DMS 273 (cell line): ENCODE measurements at regions not wholly inside any gene's neighbourhood (a gene's known extent, or its start where the extent isn't known, plus 50 kb on each side); places are given as distances from the start of the nearest gene placed in this dataset.
A peak's percentile ranks its signal among the peaks of the same experiment; 100 is the strongest.
"Not testable (repeated sequence)": the region's sequence is repeated elsewhere in the genome, so short reads cannot be mapped to it uniquely, and the experiment has no call there.

Experiments
- DNase-seq: peaks from one replicate; lab custom pipeline; 2025; ENCODE audit not compliant: unreplicated experiment; lab: John Stamatoyannopoulos, UW

DNA sequence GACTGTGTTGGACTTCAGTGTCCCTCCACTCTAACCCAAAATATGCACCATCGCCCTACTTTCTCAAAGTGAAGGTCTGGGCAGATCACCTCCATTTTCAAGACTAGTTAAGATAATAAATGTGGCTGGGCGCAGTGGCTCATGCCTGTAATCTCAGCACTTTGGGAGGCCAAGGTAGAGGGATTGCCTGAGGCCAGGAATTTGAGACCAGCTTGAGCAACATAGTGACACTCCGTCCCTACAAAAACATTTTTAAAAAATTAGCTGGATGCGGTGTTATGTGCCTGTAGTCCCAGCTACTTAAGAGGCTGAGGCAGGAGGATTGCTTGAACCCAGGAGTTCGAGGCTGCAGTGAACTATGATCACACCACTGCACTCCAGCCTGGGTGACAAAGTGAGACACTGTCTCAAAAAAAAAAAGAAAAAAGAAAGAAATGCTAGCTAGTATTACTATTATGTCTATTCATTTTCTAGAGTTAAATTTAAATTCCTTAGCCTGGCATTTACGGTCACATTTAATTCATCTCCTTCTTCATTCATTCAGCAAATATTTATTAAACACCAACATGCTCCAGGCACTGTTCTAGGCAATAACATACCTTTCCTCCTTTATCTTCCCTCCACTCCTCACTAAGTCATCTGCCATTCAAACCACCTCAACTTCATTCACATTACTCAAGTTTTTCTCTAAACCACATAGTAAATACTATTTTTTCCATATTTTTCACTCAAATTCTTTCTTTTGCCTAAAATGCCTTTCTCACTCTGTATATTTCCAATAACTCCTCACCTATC lies 96.1 kb upstream of the XYLT1 start:
- DNase-seq: no peak

DNA sequence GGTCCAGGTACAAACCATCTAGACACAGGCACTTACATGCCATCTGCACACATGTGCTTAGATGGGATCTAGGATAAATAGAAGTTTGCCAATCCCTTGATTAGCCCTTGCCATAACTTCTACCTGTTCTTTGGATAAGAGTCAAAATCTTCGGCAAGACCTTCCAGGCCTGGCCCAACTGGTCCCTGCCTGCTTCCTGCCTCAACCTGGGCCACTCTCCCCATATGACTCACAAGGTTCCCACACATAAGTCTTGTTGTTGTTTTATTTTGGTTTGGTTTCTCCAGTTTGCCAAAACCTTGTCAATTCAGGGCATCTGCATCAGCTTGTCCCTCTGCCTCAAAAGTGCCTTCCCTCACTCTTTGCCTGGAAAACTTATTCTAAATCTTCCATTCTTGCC lies 95.3 kb upstream of the XYLT1 start:
- DNase-seq: no peak

DNA sequence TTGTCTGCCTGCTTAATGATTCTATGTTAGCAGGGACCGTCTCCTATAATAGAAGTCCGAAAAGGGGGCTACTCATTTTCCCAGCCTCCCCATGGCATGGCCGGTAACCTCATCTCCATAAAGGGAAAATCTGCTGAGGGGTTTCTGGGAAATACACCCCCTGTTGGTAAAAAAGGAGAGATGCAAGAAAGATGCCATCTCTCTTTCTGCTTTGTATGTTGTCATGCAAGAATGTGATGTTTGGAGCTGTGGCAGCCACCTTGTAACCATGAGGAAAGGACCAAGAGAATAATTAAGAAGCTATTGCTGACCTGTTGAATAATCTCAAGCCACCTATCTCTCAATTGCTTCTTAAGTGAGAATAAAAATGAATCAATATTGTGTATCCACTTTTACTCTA lies 94.8 kb upstream of the XYLT1 start:
- no peak for DNase-seq

DNA sequence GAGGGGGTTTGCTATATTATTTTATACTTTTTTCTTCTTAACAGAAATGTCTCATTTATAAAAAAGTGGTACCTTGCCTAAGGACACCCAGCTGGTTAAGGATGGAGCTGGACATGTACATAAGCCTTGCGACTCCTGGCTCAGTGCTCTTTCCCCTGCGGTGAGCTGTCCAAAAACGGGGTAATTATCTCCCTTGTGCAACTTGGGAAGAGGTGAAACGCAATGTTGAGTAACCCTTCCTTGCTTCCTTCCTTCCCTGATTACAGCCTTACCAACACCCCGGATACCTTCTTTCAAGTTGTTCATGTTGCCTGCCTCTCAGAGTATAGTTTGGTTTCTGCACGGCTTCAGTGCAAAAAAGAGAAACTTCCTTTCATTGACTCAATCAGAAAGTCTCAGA lies 94.1 kb upstream of the XYLT1 start:
- no peak for DNase-seq

DNA sequence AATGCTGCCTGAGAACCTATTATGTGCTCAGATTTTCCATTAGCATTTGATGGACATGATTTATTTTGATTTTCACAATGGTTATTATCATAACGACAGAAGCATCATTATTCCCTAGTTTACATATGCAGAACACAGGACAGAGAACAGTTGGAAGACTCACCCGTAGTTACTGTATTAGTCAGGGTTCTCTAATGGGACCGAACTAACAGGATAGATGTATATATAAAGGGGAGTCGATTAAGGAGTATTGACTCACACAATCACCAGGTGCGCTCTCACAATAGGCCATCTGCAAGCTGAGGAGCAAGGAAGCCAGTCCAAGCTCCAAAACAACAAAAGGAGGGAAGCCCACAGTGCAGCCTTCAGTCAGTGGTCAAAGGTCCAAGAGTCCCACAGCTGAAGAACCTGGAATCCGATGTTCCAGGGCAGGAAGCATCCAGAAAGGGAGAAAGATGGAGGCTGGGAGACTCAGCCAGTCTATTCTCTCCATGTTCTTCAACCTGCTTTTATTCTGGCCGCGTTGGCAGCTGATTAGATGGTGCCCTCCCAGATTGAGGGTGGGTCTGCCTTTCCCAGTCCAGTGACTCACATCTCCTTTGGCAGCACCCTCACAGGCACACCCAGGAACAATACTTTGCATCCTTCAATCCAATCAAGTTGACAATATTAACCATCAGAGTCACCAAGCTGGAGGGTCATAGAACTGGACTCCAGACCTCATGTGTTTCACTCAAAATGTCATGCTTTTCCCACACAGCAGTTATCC lies 92.7 kb upstream of the XYLT1 start:
- DNase-seq: no peak

DNA sequence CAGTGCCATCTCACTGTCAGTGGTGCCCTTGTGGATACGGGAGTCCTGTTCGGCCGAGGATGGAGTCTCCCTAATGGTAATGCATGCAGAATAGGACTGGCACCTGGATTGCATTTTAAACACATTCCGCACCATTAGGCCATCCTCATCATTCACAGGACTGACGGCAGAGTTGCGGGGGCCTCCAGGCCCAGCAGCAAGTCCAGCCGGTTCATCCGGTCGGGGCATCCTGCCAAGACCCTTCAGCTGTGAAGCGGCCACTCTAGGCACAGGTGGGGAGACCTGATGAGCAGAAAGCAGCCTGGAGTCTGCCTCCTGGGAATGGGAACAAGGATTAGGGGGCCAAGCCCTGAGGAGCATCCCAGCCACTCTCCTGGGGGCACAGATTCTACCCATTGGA lies 90.3 kb upstream of the XYLT1 start:
- no peak for DNase-seq

DNA sequence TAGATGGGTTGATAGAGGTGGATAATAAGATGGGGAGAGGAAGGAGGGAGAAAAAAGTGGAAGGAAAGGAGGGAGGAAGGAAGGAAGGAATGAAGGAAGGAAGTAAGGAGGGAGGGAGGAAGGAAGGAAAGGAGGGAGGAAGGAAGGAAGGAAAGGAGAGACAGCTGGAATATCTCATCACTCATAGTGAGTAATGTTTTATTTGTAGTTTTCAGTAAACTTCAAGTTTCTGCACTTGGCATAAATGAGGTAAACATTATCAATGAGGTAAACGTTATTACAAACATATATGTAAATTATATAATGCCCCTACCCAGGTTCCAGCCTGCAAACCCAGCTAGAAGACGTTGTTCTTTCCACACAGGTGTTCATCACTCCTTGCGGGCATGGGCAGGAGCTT lies 89.8 kb upstream of the XYLT1 start:
- no peak for DNase-seq

DNA sequence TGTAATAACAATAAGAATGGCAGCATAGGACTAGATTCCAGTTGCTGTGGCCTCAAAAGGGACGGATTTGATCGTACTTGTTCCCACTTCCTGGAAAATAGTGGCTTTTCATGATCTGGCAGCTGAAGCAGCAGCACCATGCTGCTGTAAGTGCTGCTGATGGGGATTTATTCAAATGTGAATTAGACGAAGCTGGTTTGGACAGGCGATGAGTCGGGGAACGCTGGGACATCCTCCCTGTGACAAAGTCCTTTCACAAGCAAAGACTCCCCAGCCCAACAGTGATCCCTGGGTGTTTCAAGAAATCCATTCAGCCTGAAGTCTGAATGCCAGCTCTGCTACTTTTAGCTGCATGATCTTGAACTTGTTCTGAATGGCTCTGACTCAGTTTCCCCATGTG lies 88.6 kb upstream of the XYLT1 start:
- DNase-seq: no peak

DNA sequence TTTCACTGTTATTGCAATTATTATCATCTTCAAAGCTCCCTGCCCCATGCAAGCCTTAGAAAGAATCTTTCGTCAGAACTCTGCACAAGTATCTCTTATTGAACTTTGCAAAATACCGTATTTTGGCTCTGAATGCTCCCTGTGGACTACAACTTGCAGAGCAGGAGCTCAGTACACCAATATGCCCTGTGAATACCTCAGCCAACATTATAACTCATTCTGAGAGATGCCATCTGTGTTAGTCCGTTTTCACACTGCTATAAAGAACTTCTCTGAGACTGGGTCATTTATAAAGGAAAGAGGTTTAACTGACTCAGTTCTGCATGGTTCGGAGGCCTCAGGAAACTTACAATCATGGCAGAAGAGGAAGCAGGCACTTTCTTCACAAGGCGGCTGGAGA lies 87.2 kb upstream of the XYLT1 start:
- DNase-seq: no peak

DNA sequence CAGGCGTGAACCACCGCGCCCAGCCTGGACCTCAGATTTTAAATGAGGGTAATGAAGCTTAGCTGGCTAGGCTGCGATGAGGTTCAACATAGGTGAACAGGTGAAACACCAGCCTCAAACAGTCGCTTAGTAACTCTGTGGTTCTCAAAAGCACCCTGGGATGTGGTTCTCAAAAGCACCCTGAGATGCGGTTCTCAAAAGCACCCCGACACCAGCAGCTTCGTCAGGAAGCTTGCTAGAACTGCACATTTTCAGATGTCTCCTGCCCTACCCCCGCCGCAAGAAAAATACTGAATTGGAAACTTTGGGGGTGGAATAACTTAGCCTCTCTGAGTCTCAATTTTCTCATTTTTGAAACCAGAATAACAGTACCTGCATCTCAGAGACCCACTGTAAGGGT lies 86.7 kb upstream of the XYLT1 start:
- DNase-seq: no peak

DNA sequence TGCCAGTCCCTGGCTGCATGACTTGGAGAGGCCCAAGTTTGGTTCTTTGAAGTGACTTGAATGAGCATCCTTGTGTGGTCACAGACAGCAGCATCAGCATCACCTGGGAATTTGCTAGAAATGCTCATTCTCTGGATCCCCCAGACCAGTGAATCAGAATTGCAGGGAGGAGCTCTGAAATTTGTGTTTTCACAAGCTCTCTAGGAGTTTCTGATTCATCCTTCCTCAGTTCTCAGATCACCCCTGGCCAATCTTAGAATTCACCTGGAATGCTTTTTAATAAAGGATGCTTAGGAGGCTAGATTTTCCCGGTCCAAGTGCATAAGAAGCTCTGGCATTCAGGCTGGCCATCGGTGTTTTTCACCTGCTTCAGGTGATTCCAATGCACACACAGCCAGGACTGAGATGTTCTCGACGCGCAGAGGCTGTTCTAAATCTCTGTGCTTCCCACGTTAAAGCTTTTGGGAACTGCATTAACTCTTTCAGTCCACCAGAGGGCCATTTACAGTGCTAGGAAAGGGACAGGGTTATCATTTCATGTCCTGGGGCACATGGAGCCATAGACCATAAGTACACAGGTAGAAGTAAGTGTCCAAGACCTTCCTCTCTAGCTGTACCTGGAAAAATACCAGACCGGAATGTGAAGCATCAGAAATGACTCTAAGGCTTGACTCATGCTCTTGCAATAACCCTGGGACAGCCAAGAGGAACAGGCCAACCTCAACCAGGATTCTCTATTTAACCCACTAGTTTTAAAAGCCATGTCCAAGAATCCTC lies 85.7 kb upstream of the XYLT1 start:
- peak; percentile 59 for DNase-seq

DNA sequence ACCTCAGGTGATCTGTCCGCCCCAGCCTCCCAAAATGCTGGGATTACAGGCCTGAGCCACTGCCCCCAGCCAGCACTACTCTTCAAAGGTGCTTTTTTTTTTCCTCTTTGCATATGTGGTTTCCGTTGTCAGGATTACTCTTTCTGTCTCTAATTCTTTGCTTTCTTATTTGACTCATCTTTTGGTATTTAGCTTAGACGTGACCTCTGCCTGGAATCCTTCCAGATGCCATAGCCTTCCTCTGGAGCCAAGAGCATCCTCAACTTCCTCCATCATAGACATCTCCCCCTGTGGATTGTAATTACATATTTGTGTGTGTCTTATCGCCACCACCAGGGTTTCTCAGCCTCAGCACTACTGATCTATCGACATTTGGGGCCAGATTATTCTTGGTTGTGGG lies 84.4 kb upstream of the XYLT1 start:
- DNase-seq: no peak

DNA sequence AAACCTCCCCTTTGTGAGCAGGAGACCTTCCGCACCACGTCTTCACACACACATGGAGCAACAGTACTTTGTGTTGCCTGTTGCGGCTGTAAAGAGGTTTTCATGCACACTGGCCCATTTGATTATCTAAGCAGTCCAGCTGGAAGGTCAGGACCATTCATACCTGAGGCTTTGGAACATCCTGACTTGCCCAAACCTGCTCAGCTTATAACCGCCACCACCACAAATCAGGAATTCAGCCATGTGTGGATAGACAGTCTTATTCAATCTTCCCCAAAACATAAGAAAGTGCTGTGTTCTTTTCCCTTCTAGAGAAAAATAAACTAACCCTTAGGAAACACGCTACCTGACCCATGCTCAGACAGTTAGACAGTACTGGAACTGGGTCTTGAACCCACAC lies 81.6 kb upstream of the XYLT1 start:
- DNase-seq: no peak

DNA sequence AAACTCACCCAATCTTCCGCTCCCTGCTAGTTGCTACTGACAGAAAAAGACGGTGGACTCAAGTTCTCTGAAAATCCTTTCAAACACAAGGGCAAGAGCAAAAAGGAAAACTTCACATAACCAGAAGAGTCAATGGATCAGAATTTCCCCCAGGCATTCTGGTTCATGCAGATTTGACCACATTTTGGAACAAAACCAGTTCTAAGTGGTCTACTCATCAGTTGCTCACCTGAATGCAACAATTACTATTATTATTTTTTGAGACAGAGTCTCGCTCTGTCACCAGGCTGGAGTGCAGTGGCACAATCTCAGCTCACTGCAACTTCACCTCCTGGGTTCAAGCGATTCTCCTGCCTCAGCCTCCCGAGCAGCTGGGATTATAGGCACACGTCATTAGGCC lies 80.9 kb upstream of the XYLT1 start:
- not testable (repeated sequence) for DNase-seq

DNA sequence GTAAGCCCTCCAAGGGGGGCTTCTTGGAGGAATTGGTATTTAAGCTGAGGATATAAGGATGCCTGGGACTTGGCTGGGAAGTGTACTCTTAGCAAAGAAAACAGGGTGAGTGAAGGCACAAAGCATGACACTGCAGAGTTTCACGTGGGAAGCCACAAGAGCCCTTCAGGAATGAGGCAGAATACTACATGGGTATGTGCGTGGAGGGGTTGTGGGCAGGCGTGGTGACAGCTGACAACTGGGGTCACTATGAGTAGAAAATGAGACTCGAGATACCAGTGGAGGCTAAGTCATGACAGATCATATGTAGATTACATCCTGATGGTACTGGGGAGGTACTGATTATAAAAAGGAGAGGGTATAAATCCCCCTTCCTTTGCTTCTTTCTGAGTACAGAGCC lies 78.1 kb upstream of the XYLT1 start:
- DNase-seq: no peak

DNA sequence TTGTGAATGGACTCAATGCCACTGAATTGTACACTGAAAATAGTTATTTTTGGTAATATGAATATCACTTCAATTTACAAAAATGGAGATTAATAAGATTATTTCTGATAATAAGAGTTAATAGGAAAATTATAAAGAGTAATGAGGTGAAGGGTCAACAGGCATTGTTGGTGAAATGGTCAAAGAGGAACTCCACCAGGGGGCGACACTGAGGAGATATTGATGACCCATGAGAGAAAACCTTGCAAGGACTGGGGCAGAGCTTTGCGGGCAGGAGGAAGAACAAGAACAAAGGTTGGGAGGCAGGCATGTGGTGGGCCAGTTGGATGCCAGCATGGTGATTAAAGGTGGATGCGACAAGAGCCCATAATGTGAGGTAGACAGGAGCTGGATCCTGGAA lies 74.0 kb upstream of the XYLT1 start:
- DNase-seq: peak; percentile 8

DNA sequence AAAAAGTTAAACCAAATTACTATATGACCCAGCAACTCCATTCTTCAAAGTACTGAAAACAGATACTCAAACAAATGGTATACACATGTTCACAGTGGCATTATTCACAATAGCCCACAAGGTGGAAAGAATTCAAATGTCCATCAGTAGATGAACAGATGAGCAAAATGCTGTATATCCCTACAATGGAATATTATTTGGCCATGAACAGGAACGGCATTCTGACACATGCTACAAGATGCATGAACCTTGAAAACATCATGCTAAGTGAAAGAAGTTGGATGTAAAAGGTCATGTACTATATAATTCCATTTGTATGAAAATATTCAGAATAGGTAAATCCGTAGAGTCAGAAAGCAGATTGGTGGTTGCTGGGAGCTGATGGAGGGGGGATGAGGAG lies 73.5 kb upstream of the XYLT1 start:
- no peak for DNase-seq

DNA sequence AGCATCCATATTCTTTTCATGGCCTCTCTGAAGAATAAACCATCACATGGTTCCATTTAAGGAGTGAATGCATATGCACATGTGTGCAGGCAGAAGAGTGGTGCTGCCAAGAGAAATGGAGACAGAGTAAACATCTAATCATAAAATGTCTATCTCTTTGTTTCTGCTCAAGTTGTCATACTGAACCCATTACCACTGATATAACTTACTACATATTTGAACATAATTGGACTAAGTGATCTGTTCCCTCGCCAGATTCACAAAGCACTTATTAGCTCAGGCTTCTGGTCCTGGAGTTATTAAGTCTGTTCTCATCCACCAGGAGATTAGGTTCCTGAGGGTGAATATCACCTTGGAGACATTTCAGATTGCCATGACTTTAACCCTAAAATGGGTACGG lies 72.3 kb upstream of the XYLT1 start:
- no peak for DNase-seq

DNA sequence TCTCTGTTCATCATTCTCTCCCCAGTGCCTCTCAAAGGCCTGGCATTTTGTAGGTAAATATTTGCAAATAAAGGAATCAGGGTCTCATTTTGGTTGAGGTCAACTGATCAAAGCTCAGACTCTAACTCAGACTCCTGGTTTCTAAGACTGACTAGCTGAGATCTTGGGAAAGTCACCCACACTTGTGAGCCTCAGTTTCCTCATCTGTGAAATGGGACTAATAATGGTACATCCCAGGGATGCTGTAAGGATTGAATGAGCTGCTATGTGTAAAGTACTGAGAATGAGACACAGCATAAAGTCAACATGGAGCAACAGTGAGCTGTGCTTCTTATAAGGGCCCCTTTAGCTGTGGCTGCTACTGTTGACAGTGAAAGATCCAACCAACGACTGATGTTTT lies 70.6 kb upstream of the XYLT1 start:
- DNase-seq: no peak

DNA sequence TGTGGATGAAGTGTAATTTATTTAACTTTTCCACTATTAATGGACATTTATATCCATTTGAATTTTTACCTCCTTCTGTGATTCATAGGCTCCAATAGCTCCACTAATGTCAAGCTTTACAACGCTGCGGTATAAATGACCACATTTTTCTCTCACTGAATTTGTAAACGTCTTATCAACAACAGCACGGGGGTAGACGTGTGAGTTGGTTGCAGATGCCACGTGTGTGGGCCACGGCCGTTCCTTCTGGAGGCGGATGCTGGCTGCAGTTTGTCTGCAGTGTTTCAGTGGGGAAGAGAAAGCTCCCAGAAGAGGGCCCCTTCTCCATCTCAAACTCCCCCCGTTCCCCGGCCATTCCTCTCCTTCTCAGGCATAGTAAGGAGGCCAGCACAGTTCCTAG lies 68.2 kb upstream of the XYLT1 start:
- no peak for DNase-seq

DNA sequence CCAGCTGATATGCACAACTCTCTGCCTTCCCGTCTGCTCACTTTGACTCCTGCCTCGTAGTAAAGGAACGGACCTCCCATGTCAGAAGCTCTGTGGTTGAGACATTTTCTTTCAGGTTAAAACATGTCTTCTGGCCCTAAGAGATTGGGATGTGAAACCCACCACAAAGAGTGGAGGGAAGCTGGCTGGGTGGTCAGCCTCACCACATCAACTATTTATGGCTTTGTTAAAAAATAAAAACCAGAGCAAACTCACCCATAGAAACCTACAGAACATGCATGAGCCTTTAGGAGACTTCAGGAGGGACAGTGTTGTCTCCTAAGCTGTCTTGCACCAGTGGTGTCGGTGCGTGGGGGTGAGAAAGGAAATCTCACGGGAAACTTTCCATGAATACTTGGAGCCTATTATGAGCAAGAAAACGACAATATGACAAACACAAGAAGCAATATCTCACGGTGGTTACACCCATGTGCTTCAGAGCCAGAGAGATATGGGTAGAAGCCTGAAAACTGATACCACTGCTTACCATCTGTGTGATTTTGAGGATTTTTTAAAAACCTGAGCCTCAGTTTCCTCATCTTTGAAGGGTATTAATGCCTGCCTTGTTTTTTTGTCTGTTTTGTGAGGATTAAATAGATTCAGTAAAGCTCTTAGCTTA lies 61.7 kb upstream of the XYLT1 start:
- no peak for DNase-seq
